Epithelial cell of proximal tubule (primary cell): ENCODE measurements at regions not wholly inside any gene's neighbourhood (a gene's known extent, or its start where the extent isn't known, plus 50 kb on each side); places are given as distances from the start of the nearest gene placed in this dataset.

Source experiments
- DNase-seq: peaks from one replicate; pipeline ENCODE4 v3.0.0-alpha.2; 2011; ENCODE audit warnings: low read depth
- H3K4me3 ChIP-seq: 2 replicates; pipeline ENCODE4 v1.5.1; 2011; ENCODE audit warnings: low read depth, mild to moderate bottlenecking, low read length
- CTCF ChIP-seq: conservative IDR thresholded peaks from 2 replicates; pipeline ENCODE4 v1.5.1; 2012; ENCODE audit warnings: low read depth, mild to moderate bottlenecking, low read length

GRCh38 chr20:6651561-6651960, 115.9 kb upstream of the BMP2 start:
- no peak for TF ChIP-seq CTCF
- no peak for DNase-seq
- no peak overlapping the region for H3K4me3 ChIP-seq

GRCh38 chr20:6651016-6651415, 116.5 kb upstream of the BMP2 start:
- no peak overlapping the region for H3K4me3 ChIP-seq
- DNase-seq, result no peak
- no peak for TF ChIP-seq CTCF

- TF ChIP-seq CTCF, result no peak
- no peak overlapping the region for H3K4me3 ChIP-seq
- no peak for DNase-seq
Observed at GRCh38 chr20:6646021-6646636, 121.4 kb upstream of the BMP2 start.

GRCh38 chr20:6644813-6645628, 122.5 kb upstream of the BMP2 start:
- no peak overlapping the region for H3K4me3 ChIP-seq
- no peak for TF ChIP-seq CTCF
- DNase-seq, result no peak

GRCh38 chr20:6641012-6641411, 126.5 kb upstream of the BMP2 start:
- H3K4me3 ChIP-seq, result no peak overlapping the region
- no peak for DNase-seq
- TF ChIP-seq CTCF, result peak; percentile 39

GRCh38 chr20:6637160-6637579, 130.3 kb upstream of the BMP2 start:
- no peak for DNase-seq
- TF ChIP-seq CTCF, result no peak
- no peak overlapping the region for H3K4me3 ChIP-seq
